ENCODE measurements at regions not wholly inside any gene's neighbourhood (a gene's known extent, or its start where the extent isn't known, plus 50 kb on each side); places are given as distances from the start of the nearest gene placed in this dataset.

- TF ChIP-seq ZNF777 (CRISPR knock-in tag; IDR thresholded peaks at IDR 0.05) (no peak), ZNF484 (CRISPR knock-in tag; IDR thresholded peaks at IDR 0.05; ENCODE audit: borderline replicate concordance, low read depth) (no peak), LCORL (IDR thresholded peaks at IDR 0.05) (0 out of 2 replicates have a peak, but pooled peaks have one; percentile 8), LCORL (CRISPR knock-in tag; IDR thresholded peaks at IDR 0.05) (no peak), ARNT (IDR thresholded peaks at IDR 0.05) (peak; percentile 19; the same call in 1 of the 2 replicates), NBN (conservative IDR thresholded peaks at IDR 0.05) (peak; percentile 60), FUBP1 (CRISPR knock-in tag; IDR thresholded peaks at IDR 0.05; ENCODE audit: borderline replicate concordance) (no peak), FOXA1 (IDR thresholded peaks at IDR 0.05) (peak; percentile 60; the same call in 1 of the 2 replicates), FOXA1 (CRISPR knock-in tag; IDR thresholded peaks at IDR 0.05) (no peak), SATB2 (CRISPR knock-in tag; IDR thresholded peaks at IDR 0.05) (no peak), ZFP82 (CRISPR knock-in tag; IDR thresholded peaks at IDR 0.05; ENCODE audit: borderline replicate concordance) (no peak), ZNF280B (CRISPR knock-in tag; IDR thresholded peaks at IDR 0.05; ENCODE audit: borderline replicate concordance) (no peak), SP1 (IDR thresholded peaks at IDR 0.05) (peak; percentile 56; the same call in 1 of the 2 replicates), SP1 (CRISPR knock-in tag; IDR thresholded peaks at IDR 0.05) (no peak), ZNF710 (CRISPR knock-in tag; IDR thresholded peaks at IDR 0.05; ENCODE audit: borderline replicate concordance) (no peak), IKZF1 (IDR thresholded peaks at IDR 0.05) (peak; percentile 94), ZNF737 (CRISPR knock-in tag; IDR thresholded peaks at IDR 0.05; ENCODE audit: borderline replicate concordance) (no peak), NFRKB (IDR thresholded peaks at IDR 0.05) (peak; percentile 6; the same call in 1 of the 2 replicates), ZNF205 (CRISPR knock-in tag; IDR thresholded peaks at IDR 0.05) (no peak), ATF7 (IDR thresholded peaks at IDR 0.05) (peak; percentile 53; the same call in 1 of the 2 replicates), ATF7 (CRISPR knock-in tag; IDR thresholded peaks at IDR 0.05) (no peak), IRX3 (CRISPR knock-in tag; IDR thresholded peaks at IDR 0.05; ENCODE audit: borderline replicate concordance, low read depth) (no peak), TRIM22 (IDR thresholded peaks at IDR 0.05) (peak; percentile 97), RAD51 (IDR thresholded peaks at IDR 0.05; ENCODE audit: borderline replicate concordance) (peak; percentile 9; the same call in 1 of the 2 replicates), ATM (IDR thresholded peaks at IDR 0.05; ENCODE audit: borderline replicate concordance) (peak; percentile 90; the same call in 1 of the 2 replicates), MTA3 (CRISPR knock-in tag; IDR thresholded peaks at IDR 0.05) (no peak)
Observed at GRCh38 chr2:173697929-173698328, 267.2 kb downstream of the SP3 start (continued).

Data from HepG2 (cell line).